ENCODE measurements at regions not wholly inside any gene's neighbourhood (a gene's known extent, or its start where the extent isn't known, plus 50 kb on each side); places are given as distances from the start of the nearest gene placed in this dataset.

- H3K27ac ChIP-seq (ENCODE audit: low read depth in 2 of 2, low read length in 2 of 2), result no peak overlapping the region
- no peaks in the 10 kb centered on the region for H3K4me1 ChIP-seq (ENCODE audit: control insufficient read depth in 2 of 2, insufficient read depth in 2 of 2, low read length in 2 of 2)
- no peaks in the 10 kb centered on the region for H3K9me3 ChIP-seq (ENCODE audit: control insufficient read depth in 2 of 2, low read length in 2 of 2)
- H3K36me3 ChIP-seq (ENCODE audit: control insufficient read depth in 2 of 2, insufficient read depth in 2 of 2, low read length in 2 of 2), result no peaks in the 10 kb centered on the region
- no peaks in the 10 kb centered on the region for H3K27me3 ChIP-seq (ENCODE audit: control insufficient read depth in 2 of 2, insufficient read depth in 2 of 2, low read length in 2 of 2)
- H3K4me3 ChIP-seq (ENCODE audit: low read length in 2 of 2), result no peak overlapping the region
- no peak overlapping the region for H3K9ac ChIP-seq (ENCODE audit: low read depth in 1 of 2, low read length in 2 of 2)
Measured at GRCh38 chr12:125738211-125738610, 673.0 kb downstream of the AACS start.

DNA sequence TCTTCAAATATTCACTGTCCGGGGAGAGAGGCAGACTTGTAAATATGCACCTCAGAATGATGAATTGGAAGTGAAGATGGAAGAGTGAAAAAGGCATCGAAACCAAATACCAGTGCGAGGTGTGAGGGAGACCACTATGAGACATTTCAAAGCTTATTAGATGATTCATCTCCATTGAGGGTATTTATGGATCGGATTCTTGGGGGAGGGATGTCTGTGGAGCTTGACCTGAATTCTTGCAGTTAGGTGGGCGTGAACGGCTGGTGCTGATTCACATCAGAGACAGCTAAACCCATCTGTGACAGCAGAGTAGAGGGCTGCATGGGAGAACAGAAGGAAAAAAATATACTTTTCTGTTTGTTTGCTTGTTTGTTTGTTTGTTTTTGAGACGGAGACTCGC lies 677.2 kb downstream of the AACS start:
- Histone ChIP-seq H3K4me1 (ENCODE audit: control insufficient read depth in 2 of 2, insufficient read depth in 2 of 2, low read length in 2 of 2) (no peaks in the 10 kb centered on the region), H3K9ac (ENCODE audit: low read depth in 1 of 2, low read length in 2 of 2) (no peak overlapping the region), H3K27me3 (ENCODE audit: control insufficient read depth in 2 of 2, insufficient read depth in 2 of 2, low read length in 2 of 2) (no peaks in the 10 kb centered on the region), H3K27ac (ENCODE audit: low read depth in 2 of 2, low read length in 2 of 2) (no peak overlapping the region), H3K4me3 (ENCODE audit: low read length in 2 of 2) (no peak overlapping the region), H3K9me3 (ENCODE audit: control insufficient read depth in 2 of 2, low read length in 2 of 2) (peaks cover 0 to 2% of the 10 kb centered on the region in 2 donors), H3K36me3 (ENCODE audit: control insufficient read depth in 2 of 2, insufficient read depth in 2 of 2, low read length in 2 of 2) (no peaks in the 10 kb centered on the region)

DNA sequence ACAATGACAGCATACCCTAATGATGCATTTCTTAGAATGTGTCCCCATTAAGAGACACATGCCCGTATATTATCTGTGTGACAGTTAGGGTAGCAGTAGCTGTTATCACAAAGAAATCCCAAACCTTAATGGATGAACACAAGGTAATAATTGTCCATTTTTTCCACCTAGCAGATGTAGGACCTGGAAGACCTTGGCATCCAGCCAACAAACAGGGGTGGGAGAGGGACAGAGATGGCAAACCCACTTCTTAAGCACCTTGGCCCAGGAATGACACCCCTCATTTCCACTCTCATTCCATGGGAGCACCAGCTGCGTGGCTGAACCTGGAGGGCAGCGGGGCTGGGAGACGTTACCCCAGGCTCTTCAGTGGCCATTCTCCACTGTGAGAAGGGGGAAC lies 679.0 kb downstream of the AACS start:
- H3K4me1 ChIP-seq (ENCODE audit: control insufficient read depth in 2 of 2, insufficient read depth in 2 of 2, low read length in 2 of 2), result no peaks in the 10 kb centered on the region
- H3K4me3 ChIP-seq (ENCODE audit: low read length in 2 of 2), result no peak overlapping the region
- H3K9ac ChIP-seq (ENCODE audit: low read depth in 1 of 2, low read length in 2 of 2), result no peak overlapping the region

DNA sequence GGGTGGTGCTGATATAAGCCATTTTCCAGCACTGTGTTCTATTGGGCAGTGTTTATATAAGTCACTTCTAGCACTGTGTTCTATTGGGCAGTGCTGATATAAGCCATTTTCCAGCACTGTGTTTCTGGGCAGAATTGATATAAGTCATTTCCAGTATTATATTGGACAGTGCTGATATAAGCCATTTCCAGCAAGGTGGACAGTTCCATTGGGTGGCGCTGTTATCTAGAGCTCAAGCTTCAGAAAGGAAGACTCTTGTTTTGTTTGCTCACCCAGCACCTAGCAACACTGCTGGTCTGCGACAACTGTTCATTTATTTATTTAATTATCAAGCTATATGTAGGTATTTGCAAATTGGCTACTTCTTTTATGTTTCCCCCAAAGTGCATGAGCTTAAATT lies 690.3 kb downstream of the AACS start:
- Histone ChIP-seq H3K4me3 (ENCODE audit: low read length in 2 of 2) (no peak overlapping the region), H3K27ac (ENCODE audit: low read depth in 2 of 2, low read length in 2 of 2) (no peak overlapping the region), H3K36me3 (ENCODE audit: control insufficient read depth in 2 of 2, insufficient read depth in 2 of 2, low read length in 2 of 2) (no peaks in the 10 kb centered on the region), H3K4me1 (ENCODE audit: control insufficient read depth in 2 of 2, insufficient read depth in 2 of 2, low read length in 2 of 2) (no peaks in the 10 kb centered on the region), H3K9ac (ENCODE audit: low read depth in 1 of 2, low read length in 2 of 2) (no peak overlapping the region), H3K27me3 (ENCODE audit: control insufficient read depth in 2 of 2, insufficient read depth in 2 of 2, low read length in 2 of 2) (no peaks in the 10 kb centered on the region), H3K9me3 (ENCODE audit: control insufficient read depth in 2 of 2, low read length in 2 of 2) (peaks cover 0 to 3% of the 10 kb centered on the region in 2 donors)

More for the DNA sequence above, 679.0 kb downstream of the AACS start:
- Histone ChIP-seq H3K36me3 (ENCODE audit: control insufficient read depth in 2 of 2, insufficient read depth in 2 of 2, low read length in 2 of 2) (no peaks in the 10 kb centered on the region), H3K27ac (ENCODE audit: low read depth in 2 of 2, low read length in 2 of 2) (no peak overlapping the region), H3K27me3 (ENCODE audit: control insufficient read depth in 2 of 2, insufficient read depth in 2 of 2, low read length in 2 of 2) (no peaks in the 10 kb centered on the region), H3K9me3 (ENCODE audit: control insufficient read depth in 2 of 2, low read length in 2 of 2) (peaks cover 0 to 2% of the 10 kb centered on the region in 2 donors)

DNA sequence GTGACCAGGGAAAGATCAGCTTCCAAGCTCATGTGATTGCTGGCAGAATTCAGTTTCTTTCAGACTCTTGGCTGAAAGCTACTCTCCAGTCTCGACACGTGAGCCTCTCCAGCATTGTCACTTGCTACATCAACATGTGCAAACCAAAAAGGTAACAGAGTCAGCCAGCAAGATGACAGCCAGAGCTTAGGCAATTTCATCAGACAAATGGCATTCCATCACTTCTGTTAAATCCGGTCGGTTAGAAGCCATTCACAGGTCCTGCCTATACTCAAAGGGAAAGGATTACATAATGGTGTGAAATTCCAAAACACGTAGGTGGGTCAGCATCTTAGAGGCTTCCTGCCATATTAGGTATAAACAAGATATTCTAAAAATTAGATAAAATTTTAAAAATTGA lies 700.9 kb downstream of the AACS start:
- no peak overlapping the region for H3K9ac ChIP-seq (ENCODE audit: low read depth in 1 of 2, low read length in 2 of 2)
- H3K36me3 ChIP-seq (ENCODE audit: control insufficient read depth in 2 of 2, insufficient read depth in 2 of 2, low read length in 2 of 2), result no peaks in the 10 kb centered on the region
- no peaks in the 10 kb centered on the region for H3K27me3 ChIP-seq (ENCODE audit: control insufficient read depth in 2 of 2, insufficient read depth in 2 of 2, low read length in 2 of 2)
- H3K9me3 ChIP-seq (ENCODE audit: control insufficient read depth in 2 of 2, low read length in 2 of 2), result peaks cover 0 to 2% of the 10 kb centered on the region in 2 donors
- no peak overlapping the region for H3K4me3 ChIP-seq (ENCODE audit: low read length in 2 of 2)
- no peak overlapping the region for H3K27ac ChIP-seq (ENCODE audit: low read depth in 2 of 2, low read length in 2 of 2)
- no peaks in the 10 kb centered on the region for H3K4me1 ChIP-seq (ENCODE audit: control insufficient read depth in 2 of 2, insufficient read depth in 2 of 2, low read length in 2 of 2)

- Histone ChIP-seq H3K4me1 (ENCODE audit: control insufficient read depth in 2 of 2, insufficient read depth in 2 of 2, low read length in 2 of 2) (no peaks in the 10 kb centered on the region), H3K9ac (ENCODE audit: low read depth in 1 of 2, low read length in 2 of 2) (no peak overlapping the region), H3K4me3 (ENCODE audit: low read length in 2 of 2) (no peak overlapping the region), H3K9me3 (ENCODE audit: control insufficient read depth in 2 of 2, low read length in 2 of 2) (peaks cover 0 to 2% of the 10 kb centered on the region in 2 donors), H3K36me3 (ENCODE audit: control insufficient read depth in 2 of 2, insufficient read depth in 2 of 2, low read length in 2 of 2) (no peaks in the 10 kb centered on the region), H3K27ac (ENCODE audit: low read depth in 2 of 2, low read length in 2 of 2) (no peak overlapping the region), H3K27me3 (ENCODE audit: control insufficient read depth in 2 of 2, insufficient read depth in 2 of 2, low read length in 2 of 2) (no peaks in the 10 kb centered on the region)
Measured at GRCh38 chr12:125772403-125772802, 707.2 kb downstream of the AACS start.

- Histone ChIP-seq H3K36me3 (ENCODE audit: control insufficient read depth in 2 of 2, insufficient read depth in 2 of 2, low read length in 2 of 2) (no peaks in the 10 kb centered on the region), H3K4me1 (ENCODE audit: control insufficient read depth in 2 of 2, insufficient read depth in 2 of 2, low read length in 2 of 2) (no peaks in the 10 kb centered on the region), H3K27ac (ENCODE audit: low read depth in 2 of 2, low read length in 2 of 2) (no peak overlapping the region), H3K9ac (ENCODE audit: low read depth in 1 of 2, low read length in 2 of 2) (no peak overlapping the region), H3K4me3 (ENCODE audit: low read length in 2 of 2) (no peak overlapping the region), H3K27me3 (ENCODE audit: control insufficient read depth in 2 of 2, insufficient read depth in 2 of 2, low read length in 2 of 2) (no peaks in the 10 kb centered on the region), H3K9me3 (ENCODE audit: control insufficient read depth in 2 of 2, low read length in 2 of 2) (peaks cover 0 to 2% of the 10 kb centered on the region in 2 donors)
Measured at GRCh38 chr12:125773033-125773640, 707.9 kb downstream of the AACS start.

DNA sequence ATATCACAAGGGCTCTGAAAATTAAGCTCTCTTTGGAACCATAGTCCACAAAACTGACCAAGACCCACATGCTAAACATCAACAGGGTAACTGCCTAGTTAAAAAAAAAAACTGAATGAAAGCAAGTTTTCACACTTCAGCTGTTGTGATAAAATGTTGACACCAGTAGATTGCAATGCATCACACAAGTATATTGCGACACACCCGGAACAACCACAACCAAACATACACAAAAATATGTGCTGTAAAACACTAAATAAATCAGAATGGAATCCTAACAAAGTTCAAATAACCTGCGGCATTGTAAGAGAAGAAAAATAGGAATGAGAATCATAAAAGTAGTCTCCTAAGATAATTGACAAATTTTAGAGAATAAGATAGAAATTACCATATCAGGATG lies 710.3 kb downstream of the AACS start:
- H3K9me3 ChIP-seq (ENCODE audit: control insufficient read depth in 2 of 2, low read length in 2 of 2), result no peaks in the 10 kb centered on the region
- H3K27ac ChIP-seq (ENCODE audit: low read depth in 2 of 2, low read length in 2 of 2), result no peak overlapping the region
- H3K9ac ChIP-seq (ENCODE audit: low read depth in 1 of 2, low read length in 2 of 2), result no peak overlapping the region
- H3K27me3 ChIP-seq (ENCODE audit: control insufficient read depth in 2 of 2, insufficient read depth in 2 of 2, low read length in 2 of 2), result no peaks in the 10 kb centered on the region
- H3K4me1 ChIP-seq (ENCODE audit: control insufficient read depth in 2 of 2, insufficient read depth in 2 of 2, low read length in 2 of 2), result no peaks in the 10 kb centered on the region
- H3K36me3 ChIP-seq (ENCODE audit: control insufficient read depth in 2 of 2, insufficient read depth in 2 of 2, low read length in 2 of 2), result no peaks in the 10 kb centered on the region
- H3K4me3 ChIP-seq (ENCODE audit: low read length in 2 of 2), result no peak overlapping the region

DNA sequence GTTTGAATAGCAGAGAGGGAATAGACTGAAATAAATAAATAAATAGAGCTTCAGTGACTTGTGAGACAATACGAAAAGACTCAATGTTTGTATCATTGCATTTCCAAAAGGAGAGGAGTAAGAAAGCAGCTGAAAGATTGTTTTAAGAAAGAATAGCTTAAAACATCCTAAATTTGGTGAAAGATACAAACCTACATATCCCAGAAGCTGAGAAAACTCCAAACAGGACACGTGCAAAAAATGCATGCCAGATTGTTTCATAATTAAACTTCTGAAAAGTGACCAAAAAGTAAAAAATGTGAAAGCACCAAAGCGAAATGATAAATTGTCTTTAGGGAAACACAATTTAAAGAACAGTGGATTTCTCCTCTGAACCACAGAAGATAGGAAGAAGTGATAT lies 711.0 kb downstream of the AACS start:
- no peaks in the 10 kb centered on the region for H3K9me3 ChIP-seq (ENCODE audit: control insufficient read depth in 2 of 2, low read length in 2 of 2)
- no peaks in the 10 kb centered on the region for H3K27me3 ChIP-seq (ENCODE audit: control insufficient read depth in 2 of 2, insufficient read depth in 2 of 2, low read length in 2 of 2)
- no peak overlapping the region for H3K9ac ChIP-seq (ENCODE audit: low read depth in 1 of 2, low read length in 2 of 2)
- H3K4me1 ChIP-seq (ENCODE audit: control insufficient read depth in 2 of 2, insufficient read depth in 2 of 2, low read length in 2 of 2), result no peaks in the 10 kb centered on the region
- no peak overlapping the region for H3K27ac ChIP-seq (ENCODE audit: low read depth in 2 of 2, low read length in 2 of 2)
- H3K4me3 ChIP-seq (ENCODE audit: low read length in 2 of 2), result no peak overlapping the region
- no peaks in the 10 kb centered on the region for H3K36me3 ChIP-seq (ENCODE audit: control insufficient read depth in 2 of 2, insufficient read depth in 2 of 2, low read length in 2 of 2)

DNA sequence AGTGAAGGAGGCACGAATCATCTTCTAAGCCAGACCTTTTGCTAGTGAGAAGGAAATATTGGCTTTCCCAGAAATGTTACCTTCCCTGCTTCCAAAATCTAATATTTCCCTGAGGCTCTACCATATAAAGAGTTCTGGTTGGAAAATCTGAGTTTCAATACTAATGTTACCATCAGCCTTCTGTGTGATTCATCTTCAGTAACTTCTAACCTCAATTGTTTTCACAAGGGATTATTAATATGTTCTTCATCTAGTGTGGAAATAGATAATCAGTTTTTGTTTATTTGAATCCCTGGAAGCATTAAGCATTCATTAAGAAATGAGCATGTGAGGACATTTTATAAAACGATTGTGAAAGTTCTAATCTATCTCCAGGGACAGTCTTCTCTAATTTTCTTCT lies 720.9 kb downstream of the AACS start:
- Histone ChIP-seq H3K9ac (ENCODE audit: low read depth in 1 of 2, low read length in 2 of 2) (no peak overlapping the region), H3K27ac (ENCODE audit: low read depth in 2 of 2, low read length in 2 of 2) (no peak overlapping the region), H3K27me3 (ENCODE audit: control insufficient read depth in 2 of 2, insufficient read depth in 2 of 2, low read length in 2 of 2) (no peaks in the 10 kb centered on the region), H3K36me3 (ENCODE audit: control insufficient read depth in 2 of 2, insufficient read depth in 2 of 2, low read length in 2 of 2) (no peaks in the 10 kb centered on the region), H3K9me3 (ENCODE audit: control insufficient read depth in 2 of 2, low read length in 2 of 2) (peaks cover 3 to 4% of the 10 kb centered on the region in 2 donors), H3K4me1 (ENCODE audit: control insufficient read depth in 2 of 2, insufficient read depth in 2 of 2, low read length in 2 of 2) (no peaks in the 10 kb centered on the region), H3K4me3 (ENCODE audit: low read length in 2 of 2) (no peak overlapping the region)

- Histone ChIP-seq H3K4me1 (ENCODE audit: control insufficient read depth in 2 of 2, insufficient read depth in 2 of 2, low read length in 2 of 2) (no peaks in the 10 kb centered on the region), H3K27me3 (ENCODE audit: control insufficient read depth in 2 of 2, insufficient read depth in 2 of 2, low read length in 2 of 2) (no peaks in the 10 kb centered on the region), H3K9ac (ENCODE audit: low read depth in 1 of 2, low read length in 2 of 2) (no peak overlapping the region), H3K27ac (ENCODE audit: low read depth in 2 of 2, low read length in 2 of 2) (no peak overlapping the region), H3K36me3 (ENCODE audit: control insufficient read depth in 2 of 2, insufficient read depth in 2 of 2, low read length in 2 of 2) (no peaks in the 10 kb centered on the region), H3K9me3 (ENCODE audit: control insufficient read depth in 2 of 2, low read length in 2 of 2) (peaks cover 3 to 4% of the 10 kb centered on the region in 2 donors), H3K4me3 (ENCODE audit: low read length in 2 of 2) (no peak overlapping the region)
Measured at GRCh38 chr12:125794401-125794800, 729.2 kb downstream of the AACS start.
